Cardiac muscle cell (in vitro differentiated cells and primary cell): ENCODE measurements at regions not wholly inside any gene's neighbourhood (a gene's known extent, or its start where the extent isn't known, plus 50 kb on each side); places are given as distances from the start of the nearest gene placed in this dataset.

Experiments used
- DNase-seq, 2 donors: peaks; one replicate each; pipeline versions ENCODE4 v3.0.0 to v3.0.0-alpha.2; 2010 to 2017; ENCODE audit warnings: low read depth in 1 of 2, low spot score in 1 of 2
- H3K27ac ChIP-seq: fragments of 200-600 bp; sonication (generic); 2 replicates; pipeline ENCODE4 v1.5.1; 2016
- H3K27me3 ChIP-seq: fragments of 200-600 bp; sonication (generic); 2 replicates; pipeline ENCODE4 v1.6.0; 2016; ENCODE audit warnings: control low read depth
- H3K36me3 ChIP-seq: fragments of 200-600 bp; sonication (generic); 2 replicates; pipeline ENCODE4 v1.5.1; 2016; ENCODE audit warnings: control low read depth
- H3K4me1 ChIP-seq: fragments of 200-600 bp; sonication (generic); 2 replicates; pipeline ENCODE4 v1.8.1; 2017; ENCODE audit warnings: low read depth, mild to moderate bottlenecking, mixed run types
- H3K4me3 ChIP-seq: fragments of 200-600 bp; sonication (generic); 2 replicates; pipeline ENCODE4 v1.5.1; 2016; ENCODE audit warnings: mild to moderate bottlenecking
- H3K9me3 ChIP-seq: fragments of 200-600 bp; sonication (generic); 2 replicates; pipeline ENCODE4 v1.5.1; 2017; ENCODE audit warnings: low read depth, mild to moderate bottlenecking, control low read depth
- TF ChIP-seq, protein P1 (sequence below): IDR thresholded peaks from 2 replicates; pipeline ENCODE4 v1.5.1; 2012; ENCODE audit warnings: low read depth, mild to moderate bottlenecking, low read length

GRCh38 chr1:75083223-75083622, 51.0 kb upstream of the LHX8 start:
- peaks cover 7% of the 10 kb centered on the region for H3K4me1 ChIP-seq
- no peaks in the 10 kb centered on the region for H3K36me3 ChIP-seq
- no peak overlapping the region for H3K4me3 ChIP-seq
- no peaks in the 10 kb centered on the region for H3K27me3 ChIP-seq
- H3K27ac ChIP-seq, result no peak overlapping the region
- no peaks in the 10 kb centered on the region for H3K9me3 ChIP-seq
- no peak for DNase-seq
- TF ChIP-seq, protein P1, sequence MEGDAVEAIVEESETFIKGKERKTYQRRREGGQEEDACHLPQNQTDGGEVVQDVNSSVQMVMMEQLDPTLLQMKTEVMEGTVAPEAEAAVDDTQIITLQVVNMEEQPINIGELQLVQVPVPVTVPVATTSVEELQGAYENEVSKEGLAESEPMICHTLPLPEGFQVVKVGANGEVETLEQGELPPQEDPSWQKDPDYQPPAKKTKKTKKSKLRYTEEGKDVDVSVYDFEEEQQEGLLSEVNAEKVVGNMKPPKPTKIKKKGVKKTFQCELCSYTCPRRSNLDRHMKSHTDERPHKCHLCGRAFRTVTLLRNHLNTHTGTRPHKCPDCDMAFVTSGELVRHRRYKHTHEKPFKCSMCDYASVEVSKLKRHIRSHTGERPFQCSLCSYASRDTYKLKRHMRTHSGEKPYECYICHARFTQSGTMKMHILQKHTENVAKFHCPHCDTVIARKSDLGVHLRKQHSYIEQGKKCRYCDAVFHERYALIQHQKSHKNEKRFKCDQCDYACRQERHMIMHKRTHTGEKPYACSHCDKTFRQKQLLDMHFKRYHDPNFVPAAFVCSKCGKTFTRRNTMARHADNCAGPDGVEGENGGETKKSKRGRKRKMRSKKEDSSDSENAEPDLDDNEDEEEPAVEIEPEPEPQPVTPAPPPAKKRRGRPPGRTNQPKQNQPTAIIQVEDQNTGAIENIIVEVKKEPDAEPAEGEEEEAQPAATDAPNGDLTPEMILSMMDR, result no peak

GRCh38 chr1:75083848-75084514, 50.2 kb upstream of the LHX8 start:
- Histone ChIP-seq H3K9me3 (no peaks in the 10 kb centered on the region), H3K4me3 (no peak overlapping the region), H3K27ac (no peak overlapping the region), H3K27me3 (no peaks in the 10 kb centered on the region), H3K36me3 (no peaks in the 10 kb centered on the region), H3K4me1 (peaks cover 7% of the 10 kb centered on the region)
- DNase-seq, result no peak
- TF ChIP-seq, protein P1, result no peak
